ENCODE measurements at regions not wholly inside any gene's neighbourhood (a gene's known extent, or its start where the extent isn't known, plus 50 kb on each side); places are given as distances from the start of the nearest gene placed in this dataset.

- 71% methylated on average over 3 of the region's 3 CpGs for WGBS, 2 donors
- ATAC-seq (ENCODE audit: low FRiP score in 2 of 2) = no peak
- H3K36me3 ChIP-seq = no peaks in the 10 kb centered on the region
- no peak for TF ChIP-seq POLR2A (IDR thresholded peaks at IDR 0.05)
- H3K9me3 ChIP-seq = no peaks in the 10 kb centered on the region
- peaks cover 3 to 6% (median 4%) of the 10 kb centered on the region in 4 donors for H3K4me1 ChIP-seq
- H3K27ac ChIP-seq = no peak overlapping the region
- H3K27me3 ChIP-seq = no peaks in the 10 kb centered on the region
- H3K4me3 ChIP-seq = no peak overlapping the region
- DNase-seq = no peak
These were observed 58.8 kb upstream of the IGFBP7 start for GRCh38 chr4:57168982-57169381.

GRCh38 chr4:57163530-57164459 is 53.6 kb upstream of the IGFBP7 start:
- ATAC-seq (ENCODE audit: low FRiP score in 2 of 2) (peak; percentile 95 to 98), DNase-seq (peak; percentile 85 to 96)
- no peaks in the 10 kb centered on the region for H3K27me3 ChIP-seq
- H3K9me3 ChIP-seq = no peaks in the 10 kb centered on the region
- peaks cover 8 to 18% (median 10%) of the 10 kb centered on the region in 4 donors for H3K4me1 ChIP-seq
- TF ChIP-seq POLR2AphosphoS5 (IDR thresholded peaks at IDR 0.05) (no peak), CTCF (IDR thresholded peaks at IDR 0.05) (peak; percentile 78 to 96 (median 94))
- WGBS, 2 donors = 3 to 5% methylated on average over 39 to 61 of the region's 61 CpGs
- peak overlapping the region in 2 of 4 donors; percentile 27 to 58 for H3K27ac ChIP-seq
- H3K4me3 ChIP-seq = peak overlapping the region; percentile 43 to 59 (median 56)
- no peaks in the 10 kb centered on the region for H3K36me3 ChIP-seq

- TF ChIP-seq POLR2AphosphoS5 (IDR thresholded peaks at IDR 0.05) (no peak), EP300 (IDR thresholded peaks at IDR 0.05) (no peak), CTCF (IDR thresholded peaks at IDR 0.05) (no peak), POLR2A (IDR thresholded peaks at IDR 0.05) (no peak)
- H3K27me3 ChIP-seq = no peaks in the 10 kb centered on the region
- H3K9me3 ChIP-seq = no peaks in the 10 kb centered on the region
- no peak overlapping the region for H3K4me3 ChIP-seq
- no peak overlapping the region for H3K27ac ChIP-seq
- ATAC-seq (ENCODE audit: low FRiP score in 2 of 2) = no peak
- no peak for DNase-seq
- H3K4me1 ChIP-seq = peaks cover 8 to 18% (median 10%) of the 10 kb centered on the region in 4 donors
- H3K36me3 ChIP-seq = no peaks in the 10 kb centered on the region
These were observed 52.4 kb upstream of the IGFBP7 start for GRCh38 chr4:57162499-57163019.

Small RNAs in the stretch of these regions (small RNA-seq; reads per million reads assigned to genes)
- 0 reads per million in 4 donors for gene SRIP1
